RPMI8226 (cell line): ENCODE measurements at regions not wholly inside any gene's neighbourhood (a gene's known extent, or its start where the extent isn't known, plus 50 kb on each side); places are given as distances from the start of the nearest gene placed in this dataset.

Experiments used
- DNase-seq: peaks from one replicate; pipeline ENCODE4 v3.0.0-alpha.2; 2015

GRCh38 chr4:176843710-176844109 is 51.0 kb upstream of the VEGFC start:
- no peak for DNase-seq

GRCh38 chr4:176844448-176844847 is 51.7 kb upstream of the VEGFC start:
- no peak for DNase-seq

- DNase-seq, result no peak
These were observed 52.9 kb upstream of the VEGFC start for GRCh38 chr4:176845636-176846035.

GRCh38 chr4:176849076-176849475 is 56.4 kb upstream of the VEGFC start:
- no peak for DNase-seq

GRCh38 chr4:176850436-176850835 is 57.7 kb upstream of the VEGFC start:
- DNase-seq, result no peak

- no peak for DNase-seq
These were observed 63.7 kb upstream of the VEGFC start for GRCh38 chr4:176856421-176856820.

GRCh38 chr4:176858839-176859238 is 66.1 kb upstream of the VEGFC start:
- DNase-seq, result no peak

GRCh38 chr4:176864238-176864637 is 71.5 kb upstream of the VEGFC start:
- DNase-seq, result no peak

- no peak for DNase-seq
These were observed 76.0 kb upstream of the VEGFC start for GRCh38 chr4:176868676-176869075.

- DNase-seq, result no peak
These were observed 79.7 kb upstream of the VEGFC start for GRCh38 chr4:176872461-176872860.

GRCh38 chr4:176874721-176875445 is 82.2 kb upstream of the VEGFC start:
- no peak for DNase-seq

GRCh38 chr4:176875446-176875930 is 82.8 kb upstream of the VEGFC start:
- DNase-seq, result no peak

- DNase-seq, result no peak
These were observed 86.8 kb upstream of the VEGFC start for GRCh38 chr4:176879380-176880116.

- DNase-seq, result no peak
These were observed 89.5 kb upstream of the VEGFC start for GRCh38 chr4:176882206-176882605.

GRCh38 chr4:176883108-176883550 is 90.4 kb upstream of the VEGFC start:
- no peak for DNase-seq

- no peak for DNase-seq
These were observed 91.1 kb upstream of the VEGFC start for GRCh38 chr4:176883681-176884418.

- DNase-seq, result no peak
These were observed 92.5 kb upstream of the VEGFC start for GRCh38 chr4:176885224-176885623.

GRCh38 chr4:176886135-176886534 is 93.4 kb upstream of the VEGFC start:
- DNase-seq, result no peak

GRCh38 chr4:176889776-176890175 is 97.1 kb upstream of the VEGFC start:
- DNase-seq, result no peak

GRCh38 chr4:176894498-176894897 is 101.8 kb upstream of the VEGFC start:
- DNase-seq, result no peak

GRCh38 chr4:176896211-176896610 is 103.5 kb upstream of the VEGFC start:
- no peak for DNase-seq

- no peak for DNase-seq
These were observed 104.5 kb upstream of the VEGFC start for GRCh38 chr4:176897226-176897625.

GRCh38 chr4:176898791-176899190 is 106.1 kb upstream of the VEGFC start:
- no peak for DNase-seq
